GM12892 (cell line): ENCODE measurements at regions not wholly inside any gene's neighbourhood (a gene's known extent, or its start where the extent isn't known, plus 50 kb on each side); places are given as distances from the start of the nearest gene placed in this dataset.

Experiments used
- POLR2A ChIP-seq: IDR thresholded peaks from 2 replicates; pipeline ENCODE4 v1.6.1; 2011; ENCODE audit warnings: low read depth, low read length, control low read depth
- POLR2AphosphoS5 ChIP-seq: IDR thresholded peaks from 2 replicates; pipeline ENCODE4 v1.6.1; 2011; ENCODE audit warnings: low read depth, low read length, control low read depth
- TAF1 ChIP-seq: IDR thresholded peaks from 2 replicates; pipeline ENCODE4 v1.6.1; 2011; ENCODE audit warnings: low read depth, mild to moderate bottlenecking, control low read depth, low read length, borderline replicate concordance

DNA sequence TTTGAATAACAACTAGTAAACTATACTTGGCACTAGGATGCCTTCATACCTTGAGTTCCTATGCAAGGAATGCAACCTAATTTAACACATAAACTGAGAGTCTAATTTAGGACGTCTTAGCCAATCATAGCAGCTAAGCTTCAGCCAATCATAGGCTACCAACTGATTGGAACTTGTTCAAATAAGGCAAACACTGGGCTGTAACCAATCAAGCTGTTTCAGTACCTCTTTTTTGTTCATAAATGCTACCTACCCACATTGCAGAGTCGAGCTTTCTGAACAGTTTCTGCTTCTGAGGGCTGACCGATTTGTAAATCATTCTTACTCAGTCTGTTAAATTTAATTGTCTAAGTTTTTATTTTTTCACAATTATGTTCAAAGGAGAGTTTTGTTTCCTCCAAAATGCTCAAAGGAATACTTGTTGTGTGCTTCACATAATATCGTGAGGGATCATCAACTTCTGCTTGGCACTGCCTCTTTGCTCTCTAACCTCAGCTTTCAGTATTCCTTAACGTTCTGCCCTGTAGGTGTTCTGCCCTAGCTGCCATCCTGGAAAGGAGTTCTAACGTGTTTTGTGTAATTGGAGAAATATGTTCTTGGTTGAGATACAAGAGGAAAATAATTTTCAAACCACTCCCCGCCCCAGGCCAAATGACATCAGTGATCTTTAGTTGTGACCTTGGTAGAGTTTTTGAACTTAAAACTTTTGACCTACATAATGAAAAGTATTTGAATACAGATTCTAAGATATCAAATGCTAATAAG, 380.4 kb upstream of the MIS18BP1 start:
- TF ChIP-seq POLR2A (no peak), TAF1 (no peak), POLR2AphosphoS5 (no peak)
